Choroid plexus epithelial cell (primary cell): ENCODE measurements at regions not wholly inside any gene's neighbourhood (a gene's known extent, or its start where the extent isn't known, plus 50 kb on each side); places are given as distances from the start of the nearest gene placed in this dataset.

ENCODE experiments used
- DNase-seq: peaks from one replicate; pipeline ENCODE4 v3.0.0-alpha.2; 2010; ENCODE audit warnings: low read depth
- H3K4me3 ChIP-seq: 2 replicates; pipeline ENCODE4 v1.5.1; 2011; ENCODE audit warnings: low read depth, mild to moderate bottlenecking, control low read depth, low read length, moderate library complexity
- CTCF ChIP-seq: conservative IDR thresholded peaks from 2 replicates; pipeline ENCODE4 v1.5.1; 2011; ENCODE audit warnings: low read depth, mild to moderate bottlenecking, control low read depth, inconsistent platforms, low read length, moderate library complexity

GRCh38 chr21:16742741-16743140 lies 770.1 kb upstream of the CXADR start:
- TF ChIP-seq CTCF = no peak
- H3K4me3 ChIP-seq = no peak overlapping the region
- DNase-seq = no peak

DNA sequence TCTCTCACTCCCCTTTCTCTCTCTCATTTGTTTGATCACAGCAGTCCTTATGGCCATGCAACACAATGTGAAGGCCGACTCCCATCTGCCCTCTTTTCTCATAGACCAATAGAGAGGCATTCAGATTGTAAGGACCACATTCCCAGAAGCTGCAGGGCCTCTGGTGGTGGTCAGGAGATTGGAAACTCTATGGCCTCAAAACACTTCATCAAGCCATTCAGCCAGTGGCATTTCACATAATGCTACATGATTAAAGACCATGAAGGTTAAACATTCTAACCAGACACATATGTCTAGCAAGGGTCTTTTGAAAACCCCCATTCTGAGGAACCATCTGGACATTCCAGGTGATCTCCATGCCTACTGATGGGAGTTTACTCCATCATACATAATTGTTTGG lies 769.5 kb upstream of the CXADR start:
- H3K4me3 ChIP-seq = no peak overlapping the region
- DNase-seq = no peak
- TF ChIP-seq CTCF = no peak

DNA sequence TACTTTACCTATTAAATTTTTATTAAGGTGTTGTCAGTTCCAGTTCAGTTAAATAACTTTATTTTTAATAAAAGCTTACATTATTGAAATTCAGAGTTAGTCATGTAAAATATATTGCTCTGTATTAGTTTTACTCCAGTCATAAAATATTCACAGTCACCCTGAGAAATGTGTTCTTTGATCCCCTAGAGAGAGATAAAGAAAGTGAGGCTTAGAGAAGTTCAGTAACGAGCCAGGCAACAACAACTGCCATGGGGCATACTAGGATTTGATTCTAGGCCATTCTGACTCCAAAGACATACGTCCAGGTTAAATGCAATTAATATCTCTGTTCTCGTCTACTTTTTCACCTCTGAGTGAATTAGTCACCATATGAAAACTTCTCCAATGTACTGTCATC lies 761.9 kb upstream of the CXADR start:
- H3K4me3 ChIP-seq = no peak overlapping the region
- no peak for DNase-seq

GRCh38 chr21:16751695-16752474 lies 761.0 kb upstream of the CXADR start:
- no peak for DNase-seq
- no peak for TF ChIP-seq CTCF
- H3K4me3 ChIP-seq = no peak overlapping the region

More for the DNA sequence above, 761.9 kb upstream of the CXADR start:
- TF ChIP-seq CTCF = no peak

- TF ChIP-seq CTCF = no peak
- H3K4me3 ChIP-seq = no peak overlapping the region
These were observed 760.4 kb upstream of the CXADR start for GRCh38 chr21:16752475-16752857.

DNA sequence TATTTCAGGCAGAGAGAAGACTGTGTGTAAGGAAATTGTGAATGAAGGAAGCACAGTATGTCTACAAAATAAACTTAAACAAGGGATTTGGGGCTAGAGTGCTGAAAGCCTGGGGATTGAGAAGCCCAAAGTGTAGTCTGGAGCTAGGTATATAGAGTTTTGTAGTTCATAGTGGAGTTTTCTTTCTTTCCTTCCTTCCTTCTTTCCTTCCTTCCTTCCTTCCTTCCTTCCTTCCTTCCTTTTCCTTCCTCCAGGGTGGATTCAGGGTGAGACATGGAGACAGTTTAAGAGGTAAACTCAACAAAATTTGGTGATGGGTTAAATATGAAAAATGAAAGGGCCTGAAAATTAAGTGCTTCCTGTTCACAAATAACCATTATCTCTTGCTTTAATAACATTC lies 757.8 kb upstream of the CXADR start:
- TF ChIP-seq CTCF = no peak
- no peak overlapping the region for H3K4me3 ChIP-seq
- DNase-seq = no peak

More at GRCh38 chr21:16752475-16752857, 760.4 kb upstream of the CXADR start:
- no peak for DNase-seq

- no peak overlapping the region for H3K4me3 ChIP-seq
- no peak for TF ChIP-seq CTCF
- no peak for DNase-seq
These were observed 745.6 kb upstream of the CXADR start for GRCh38 chr21:16767201-16767600.
